ENCODE measurements at regions not wholly inside any gene's neighbourhood (a gene's known extent, or its start where the extent isn't known, plus 50 kb on each side); places are given as distances from the start of the nearest gene placed in this dataset.

GRCh38 chr16:65783709-65784474, 582.6 kb upstream of the CDH5 start:
- POLR2A ChIA-PET, result no interaction called here
- no peak for DNase-seq (ENCODE audit: low spot score)
- Mint-ChIP-seq H3K36me3 (peaks cover 7% of the 10 kb centered on the region), H3K4me3 (no peak overlapping the region), H3K9me3 (peaks cover 20% of the 10 kb centered on the region), H3K27ac (no peak overlapping the region), H3K4me1 (peaks cover 3% of the 10 kb centered on the region; the same call in 1 of the 2 replicates), H3K27me3 (ENCODE audit: low read depth) (peaks cover 7% of the 10 kb centered on the region)
- CTCF ChIA-PET, result no interaction called here
- ATAC-seq, result no peak
- no peak for TF ChIP-seq CREM (CRISPR knock-in tag; IDR thresholded peaks at IDR 0.05)
- no peak for TF ChIP-seq HMGA2 (CRISPR knock-in tag; IDR thresholded peaks at IDR 0.05)
- no peak for TF ChIP-seq CTCF (IDR thresholded peaks at IDR 0.05)
- TF ChIP-seq JAZF1 (CRISPR knock-in tag; IDR thresholded peaks at IDR 0.05), result no peak
- TF ChIP-seq MAX (CRISPR knock-in tag; IDR thresholded peaks at IDR 0.05), result no peak
- no peak for TF ChIP-seq ZNF532 (CRISPR knock-in tag; IDR thresholded peaks at IDR 0.05; ENCODE audit: borderline replicate concordance)
- no peak for TF ChIP-seq ZNF423 (CRISPR knock-in tag; IDR thresholded peaks at IDR 0.05)
- no peak for TF ChIP-seq IRF2 (CRISPR knock-in tag; IDR thresholded peaks at IDR 0.05; ENCODE audit: borderline replicate concordance, low read depth)
- no peak for TF ChIP-seq NR2C2 (CRISPR knock-in tag; IDR thresholded peaks at IDR 0.05)
- no peak for TF ChIP-seq ESRRA (CRISPR knock-in tag; IDR thresholded peaks at IDR 0.05; ENCODE audit: borderline replicate concordance)
- TF ChIP-seq ZSCAN18 (CRISPR knock-in tag; IDR thresholded peaks at IDR 0.05), result no peak
- no peak for TF ChIP-seq ATF6 (CRISPR knock-in tag; IDR thresholded peaks at IDR 0.05)
- no peak for TF ChIP-seq STAT6 (CRISPR knock-in tag; conservative IDR thresholded peaks at IDR 0.05; ENCODE audit: low read depth)

Measured in WTC11 (cell line).